IPS-18c (cell line): ENCODE measurements at regions not wholly inside any gene's neighbourhood (a gene's known extent, or its start where the extent isn't known, plus 50 kb on each side); places are given as distances from the start of the nearest gene placed in this dataset.

ENCODE experiments used
- H3K4me3 ChIP-seq: 2 replicates; pipeline ENCODE4 v1.7.0; 2013; ENCODE audit warnings: low read depth, mild to moderate bottlenecking, low read length, moderate library complexity; ENCODE audit not compliant: insufficient read depth
- H3K9me3 ChIP-seq: one replicate; pipeline ENCODE4 v1.6.1; 2013; ENCODE audit warnings: mild to moderate bottlenecking, low read length, moderate library complexity; ENCODE audit not compliant: control insufficient read depth, insufficient read depth

GRCh38 chr20:48459722-48460395 lies 367.9 kb downstream of the PREX1 start:
- H3K9me3 ChIP-seq = no peaks in the 10 kb centered on the region
- no peak overlapping the region for H3K4me3 ChIP-seq

- Histone ChIP-seq H3K4me3 (no peak overlapping the region), H3K9me3 (no peaks in the 10 kb centered on the region)
Observed at GRCh38 chr20:48458601-48459385, 369.0 kb downstream of the PREX1 start.

GRCh38 chr20:48458003-48458377 lies 369.8 kb downstream of the PREX1 start:
- H3K9me3 ChIP-seq = no peaks in the 10 kb centered on the region
- no peak overlapping the region for H3K4me3 ChIP-seq

- Histone ChIP-seq H3K4me3 (no peak overlapping the region), H3K9me3 (no peaks in the 10 kb centered on the region)
Observed at GRCh38 chr20:48457193-48458002, 370.4 kb downstream of the PREX1 start.

- H3K9me3 ChIP-seq = no peaks in the 10 kb centered on the region
- no peak overlapping the region for H3K4me3 ChIP-seq
Observed at GRCh38 chr20:48456366-48457192, 371.2 kb downstream of the PREX1 start.

GRCh38 chr20:48455651-48456365 lies 372.0 kb downstream of the PREX1 start:
- H3K9me3 ChIP-seq = no peaks in the 10 kb centered on the region
- H3K4me3 ChIP-seq = no peak overlapping the region

GRCh38 chr20:48454671-48455490 lies 372.9 kb downstream of the PREX1 start:
- Histone ChIP-seq H3K4me3 (no peak overlapping the region), H3K9me3 (no peaks in the 10 kb centered on the region)

GRCh38 chr20:48453477-48454093 lies 374.2 kb downstream of the PREX1 start:
- H3K4me3 ChIP-seq = no peak overlapping the region
- no peaks in the 10 kb centered on the region for H3K9me3 ChIP-seq

- H3K4me3 ChIP-seq = no peak overlapping the region
- no peaks in the 10 kb centered on the region for H3K9me3 ChIP-seq
Observed at GRCh38 chr20:48451401-48451800, 376.4 kb downstream of the PREX1 start.

- Histone ChIP-seq H3K9me3 (peaks cover 2% of the 10 kb centered on the region), H3K4me3 (no peak overlapping the region)
Observed at GRCh38 chr20:48448666-48449600, 378.9 kb downstream of the PREX1 start.

GRCh38 chr20:48447456-48447855 lies 380.3 kb downstream of the PREX1 start:
- Histone ChIP-seq H3K4me3 (no peak overlapping the region), H3K9me3 (peaks cover 2% of the 10 kb centered on the region)

GRCh38 chr20:48445827-48446226 lies 382.0 kb downstream of the PREX1 start:
- Histone ChIP-seq H3K4me3 (no peak overlapping the region; the same call in 1 of the 2 replicates), H3K9me3 (peaks cover 2% of the 10 kb centered on the region)

GRCh38 chr20:48444249-48444648 lies 383.6 kb downstream of the PREX1 start:
- H3K4me3 ChIP-seq = no peak overlapping the region

GRCh38 chr20:48440916-48441315 lies 386.9 kb downstream of the PREX1 start:
- Histone ChIP-seq H3K4me3 (no peak overlapping the region), H3K9me3 (peaks cover 2% of the 10 kb centered on the region)

More at GRCh38 chr20:48444249-48444648, 383.6 kb downstream of the PREX1 start:
- peaks cover 2% of the 10 kb centered on the region for H3K9me3 ChIP-seq
